ENCODE measurements at regions not wholly inside any gene's neighbourhood (a gene's known extent, or its start where the extent isn't known, plus 50 kb on each side); places are given as distances from the start of the nearest gene placed in this dataset.

DNA sequence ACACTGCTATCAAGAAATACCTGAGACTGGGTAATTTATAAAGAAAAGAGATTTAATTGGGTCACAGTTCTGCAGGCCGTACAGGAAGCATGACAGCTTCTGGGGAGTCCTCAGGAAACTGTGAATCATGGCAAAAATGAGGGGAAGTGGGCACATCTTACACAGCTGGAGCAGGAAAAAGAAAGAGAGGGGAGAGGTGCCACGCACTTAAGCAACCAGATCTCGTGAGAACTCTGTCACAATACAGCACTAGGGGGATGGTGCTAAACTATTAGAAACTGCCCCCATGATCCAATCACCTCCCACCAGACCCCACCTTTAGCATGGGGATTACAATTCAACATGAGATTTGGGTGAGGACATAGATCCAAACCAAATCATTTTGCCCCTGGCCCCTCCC is 105.5 kb upstream of the CPLX2 start:
- TF ChIP-seq, protein P1, sequence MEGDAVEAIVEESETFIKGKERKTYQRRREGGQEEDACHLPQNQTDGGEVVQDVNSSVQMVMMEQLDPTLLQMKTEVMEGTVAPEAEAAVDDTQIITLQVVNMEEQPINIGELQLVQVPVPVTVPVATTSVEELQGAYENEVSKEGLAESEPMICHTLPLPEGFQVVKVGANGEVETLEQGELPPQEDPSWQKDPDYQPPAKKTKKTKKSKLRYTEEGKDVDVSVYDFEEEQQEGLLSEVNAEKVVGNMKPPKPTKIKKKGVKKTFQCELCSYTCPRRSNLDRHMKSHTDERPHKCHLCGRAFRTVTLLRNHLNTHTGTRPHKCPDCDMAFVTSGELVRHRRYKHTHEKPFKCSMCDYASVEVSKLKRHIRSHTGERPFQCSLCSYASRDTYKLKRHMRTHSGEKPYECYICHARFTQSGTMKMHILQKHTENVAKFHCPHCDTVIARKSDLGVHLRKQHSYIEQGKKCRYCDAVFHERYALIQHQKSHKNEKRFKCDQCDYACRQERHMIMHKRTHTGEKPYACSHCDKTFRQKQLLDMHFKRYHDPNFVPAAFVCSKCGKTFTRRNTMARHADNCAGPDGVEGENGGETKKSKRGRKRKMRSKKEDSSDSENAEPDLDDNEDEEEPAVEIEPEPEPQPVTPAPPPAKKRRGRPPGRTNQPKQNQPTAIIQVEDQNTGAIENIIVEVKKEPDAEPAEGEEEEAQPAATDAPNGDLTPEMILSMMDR (conservative IDR thresholded peaks at IDR 0.05): no peak
- H3K27ac ChIP-seq: no peak overlapping the region

DNA sequence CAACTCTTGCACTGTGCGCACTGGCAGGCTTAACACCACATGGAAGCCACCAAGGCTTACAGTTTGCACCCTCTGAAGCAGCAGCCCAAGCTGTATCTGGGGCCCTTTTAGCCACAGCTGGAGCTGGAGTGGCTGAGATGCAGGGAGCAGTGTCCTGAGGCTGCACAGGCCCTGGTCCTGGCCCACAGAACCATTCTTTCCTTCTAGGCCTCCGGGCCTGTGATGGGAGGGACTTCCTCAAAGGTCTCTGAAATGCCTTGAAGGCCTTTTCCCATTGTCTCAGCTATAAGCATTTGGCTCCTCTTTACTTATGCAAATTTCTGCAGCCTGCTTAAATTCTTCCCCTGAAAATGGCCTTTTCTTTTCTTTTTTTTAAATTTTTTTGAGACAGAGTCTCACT is 104.4 kb upstream of the CPLX2 start:
- no peak overlapping the region for H3K27ac ChIP-seq
- TF ChIP-seq, protein P1 (conservative IDR thresholded peaks at IDR 0.05): no peak

GRCh38 chr5:175772747-175773533 is 98.4 kb upstream of the CPLX2 start:
- TF ChIP-seq, protein P1 (conservative IDR thresholded peaks at IDR 0.05): no peak
- H3K27ac ChIP-seq: no peak overlapping the region

- TF ChIP-seq, protein P1 (conservative IDR thresholded peaks at IDR 0.05): no peak
- H3K27ac ChIP-seq: no peak overlapping the region
Measured at GRCh38 chr5:175773534-175774070, 97.8 kb upstream of the CPLX2 start.

DNA sequence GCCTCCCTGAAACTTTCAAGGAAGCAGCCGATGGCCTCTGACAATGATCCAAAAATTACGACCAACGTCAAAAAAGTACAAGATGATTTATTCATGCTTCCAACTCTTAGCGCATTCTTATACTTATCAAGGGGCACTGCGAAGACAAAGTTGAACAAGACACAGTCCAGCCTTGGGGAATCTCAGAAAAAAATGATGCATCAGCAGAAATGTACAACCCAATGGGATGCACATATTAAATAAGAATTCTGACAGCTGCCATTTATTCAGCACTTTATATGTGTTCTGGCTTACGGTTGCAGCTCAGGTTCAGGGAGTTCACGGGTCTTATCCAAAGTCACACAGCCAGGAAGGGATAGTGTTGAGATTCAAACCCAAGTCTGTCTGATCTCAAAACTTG is 96.0 kb upstream of the CPLX2 start:
- TF ChIP-seq, protein P1 (conservative IDR thresholded peaks at IDR 0.05): no peak
- no peak overlapping the region for H3K27ac ChIP-seq

DNA sequence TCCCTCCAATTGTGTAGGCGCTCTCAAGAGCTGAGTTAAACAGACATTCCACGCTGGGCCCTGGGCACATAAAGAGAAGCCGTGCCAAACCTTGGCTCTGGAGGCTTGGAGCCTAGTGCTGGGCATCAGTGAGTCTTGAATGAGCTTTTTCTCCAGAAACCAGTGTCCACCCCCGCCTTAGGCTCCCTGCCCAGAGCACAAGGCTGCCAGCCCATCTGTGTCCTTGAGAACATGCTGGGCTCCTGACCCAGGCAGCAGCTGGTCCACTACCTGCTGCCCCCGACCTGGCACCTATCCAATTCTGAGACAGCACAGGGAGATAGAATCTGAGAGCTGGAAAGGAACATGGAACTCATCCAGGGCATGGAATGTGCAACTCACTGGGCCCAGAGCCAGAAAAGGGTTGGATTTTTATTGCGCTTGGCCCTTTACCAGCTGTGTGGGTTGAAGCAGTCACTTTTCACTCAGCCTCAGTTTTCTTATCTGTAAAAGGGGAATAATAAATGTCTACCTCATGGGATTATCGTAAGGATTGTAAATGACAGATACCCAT is 92.4 kb upstream of the CPLX2 start:
- H3K27ac ChIP-seq: peak overlapping the region; percentile 69
- TF ChIP-seq, protein P1 (conservative IDR thresholded peaks at IDR 0.05): no peak

DNA sequence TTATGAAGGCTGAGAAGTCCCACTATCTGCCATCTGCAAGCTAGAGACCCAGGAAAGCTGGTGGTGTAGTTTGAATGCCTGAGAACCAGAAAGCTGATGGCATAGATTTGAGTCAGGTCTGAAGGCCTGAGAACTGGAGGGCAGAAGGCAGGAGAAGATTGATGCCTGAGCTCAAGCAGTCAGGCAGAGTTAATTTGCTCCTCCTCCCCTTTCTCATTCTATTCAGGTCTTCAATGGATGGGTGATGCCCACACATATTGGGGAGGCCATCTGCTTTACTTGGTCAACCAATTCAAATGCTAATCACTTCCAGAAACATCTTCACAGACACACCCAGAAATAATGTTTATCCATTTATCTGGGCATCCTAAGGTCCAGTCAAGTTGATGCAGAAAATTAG is 87.6 kb upstream of the CPLX2 start:
- TF ChIP-seq, protein P1 (conservative IDR thresholded peaks at IDR 0.05): no peak
- H3K27ac ChIP-seq: no peak overlapping the region

Measured in VCaP (cell line).